T-helper 2 cell (primary cell): ENCODE measurements at regions not wholly inside any gene's neighbourhood (a gene's known extent, or its start where the extent isn't known, plus 50 kb on each side); places are given as distances from the start of the nearest gene placed in this dataset.
"Not testable (repeated sequence)": the region's sequence is repeated elsewhere in the genome, so short reads cannot be mapped to it uniquely, and the experiment has no call there.

Source experiments
- DNase-seq, 5 experiments: peaks; one replicate each; pipeline versions ENCODE4 v3.0.0 to v3.0.0-alpha.2; 2012 to 2022

DNA sequence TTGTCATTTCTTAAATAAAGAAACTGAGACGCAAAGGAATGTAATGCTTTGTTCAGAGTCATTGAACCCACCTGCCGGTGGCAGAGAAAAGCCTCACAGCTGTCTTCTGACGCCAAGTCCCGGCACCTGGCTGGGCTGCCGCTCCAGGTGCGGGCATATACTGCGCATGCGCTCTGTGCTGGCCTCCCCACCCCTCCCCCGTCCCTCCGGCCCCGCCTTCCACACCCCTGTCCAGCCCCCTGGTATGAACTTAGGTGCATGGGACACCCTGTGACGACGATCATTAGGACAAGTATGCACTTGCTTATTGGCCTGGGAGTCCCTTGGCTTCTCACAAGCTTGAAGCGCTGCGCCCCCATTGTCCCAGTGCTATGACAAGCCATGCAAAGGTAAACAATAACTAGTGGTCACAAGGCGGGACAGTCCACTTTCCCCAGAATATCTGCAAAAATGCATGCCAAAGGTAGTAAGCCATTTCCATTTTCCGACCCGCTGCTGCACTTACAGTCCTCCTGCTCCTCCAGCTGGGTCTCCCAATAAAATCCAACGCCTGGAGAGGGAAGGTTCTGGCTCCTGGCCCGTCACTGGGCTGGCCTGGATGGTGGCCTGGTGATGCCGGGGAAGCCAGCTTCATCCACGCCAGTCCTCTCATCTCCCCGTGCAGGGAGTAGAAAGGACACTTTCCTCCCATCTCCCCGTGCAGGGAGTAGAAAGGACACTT, 100.4 kb downstream of the PSMG1 start:
- DNase-seq = no peak

DNA sequence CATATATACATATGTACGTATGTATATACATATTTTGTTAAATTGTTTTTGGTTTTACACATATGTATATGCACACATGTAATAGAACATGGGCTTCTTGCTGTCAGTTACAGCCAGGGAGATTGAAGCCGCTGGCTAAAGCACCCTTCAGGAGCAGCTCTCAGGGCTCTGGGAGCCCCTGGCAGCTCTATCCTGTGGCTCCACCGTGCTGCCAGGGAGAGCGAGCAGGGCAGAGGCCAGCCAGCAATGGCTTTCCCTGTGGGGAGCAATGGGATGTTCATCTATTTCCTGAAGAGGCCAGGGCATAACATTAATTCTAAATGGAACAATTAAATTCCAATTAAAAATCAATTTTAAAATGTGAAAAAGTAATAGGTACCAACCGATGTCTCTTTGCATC, 102.9 kb downstream of the PSMG1 start:
- DNase-seq = no peak

DNA sequence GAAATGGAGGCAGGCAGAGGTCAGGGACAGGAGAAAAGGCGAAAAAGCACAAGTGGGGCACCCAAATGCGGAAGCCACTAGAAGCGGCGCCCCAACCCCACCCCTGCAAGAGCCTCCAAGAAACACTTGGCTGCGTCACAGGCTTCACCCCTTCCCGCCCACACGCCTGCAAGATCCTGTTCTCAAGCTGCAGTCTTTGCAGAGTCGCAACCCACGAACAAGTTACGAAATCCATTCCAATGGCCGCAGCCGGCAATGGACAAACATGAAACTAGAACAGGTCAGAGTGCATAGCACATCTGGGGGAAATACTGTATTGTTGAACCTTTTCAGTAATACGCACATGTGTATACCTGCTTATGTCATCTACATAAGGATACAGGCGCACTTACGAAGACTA, 103.6 kb downstream of the PSMG1 start:
- DNase-seq = no peak

GRCh38 chr21:39078322-39079065, 104.8 kb downstream of the PSMG1 start:
- DNase-seq = no peak

DNA sequence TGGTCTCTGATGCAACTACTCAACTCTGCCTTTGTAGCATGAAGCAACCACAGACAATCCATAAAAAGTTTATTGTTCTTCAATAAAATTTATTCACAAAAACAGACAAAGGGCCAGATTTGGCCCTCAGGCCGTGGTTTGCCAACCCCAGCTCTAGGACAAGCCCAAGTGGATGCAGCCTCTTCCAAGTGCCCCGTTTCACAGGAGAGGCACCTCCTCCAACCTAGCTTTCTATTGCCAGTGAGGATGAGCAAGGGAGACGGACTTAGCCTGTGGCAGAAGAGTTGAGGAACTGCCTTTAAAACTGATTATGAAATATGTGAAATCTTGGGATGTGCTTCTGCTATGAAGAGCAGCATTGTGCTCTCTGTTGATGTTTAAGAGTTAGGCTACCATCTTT, 105.4 kb downstream of the PSMG1 start:
- no peak for DNase-seq

GRCh38 chr21:39074508-39074907, 108.7 kb downstream of the PSMG1 start:
- no peak for DNase-seq

DNA sequence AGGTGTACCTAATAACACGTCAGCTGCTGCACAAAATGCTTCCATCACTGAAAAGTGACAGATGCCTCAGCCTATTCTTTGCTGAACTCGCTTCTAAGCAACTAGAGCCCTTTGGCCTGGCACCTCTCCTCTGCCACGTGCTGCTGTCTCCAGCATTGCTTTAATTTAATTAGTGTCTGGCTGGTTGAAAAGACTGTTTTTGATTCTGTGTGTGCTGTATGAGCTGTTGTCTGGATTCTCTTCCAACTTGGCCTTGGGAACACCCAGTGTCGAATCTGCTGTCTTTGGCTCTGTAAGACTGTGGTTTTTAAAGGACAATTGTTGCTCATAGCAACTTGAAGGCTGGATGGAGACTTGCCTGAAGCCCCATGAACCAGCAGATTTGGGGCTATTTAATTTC, 109.5 kb downstream of the PSMG1 start:
- DNase-seq = no peak

DNA sequence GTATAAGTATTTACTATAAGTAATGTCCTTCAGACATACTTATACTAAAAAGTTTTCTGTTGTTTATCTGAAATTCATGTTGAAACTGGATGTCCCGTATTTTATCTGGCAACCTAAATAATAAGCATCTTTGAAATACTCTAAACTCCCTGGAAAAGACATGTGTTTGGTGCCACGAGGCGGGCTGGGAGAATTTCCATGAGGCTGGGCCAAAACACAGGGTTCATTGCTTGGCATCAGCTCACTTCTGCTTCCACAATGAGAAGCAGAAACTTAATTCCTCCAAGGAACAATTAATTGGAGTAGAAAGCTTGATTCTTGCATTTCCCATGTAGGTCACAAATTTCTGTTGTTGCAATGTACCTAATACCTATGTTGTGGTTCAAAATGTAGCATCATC, 110.2 kb downstream of the PSMG1 start:
- DNase-seq = no peak

DNA sequence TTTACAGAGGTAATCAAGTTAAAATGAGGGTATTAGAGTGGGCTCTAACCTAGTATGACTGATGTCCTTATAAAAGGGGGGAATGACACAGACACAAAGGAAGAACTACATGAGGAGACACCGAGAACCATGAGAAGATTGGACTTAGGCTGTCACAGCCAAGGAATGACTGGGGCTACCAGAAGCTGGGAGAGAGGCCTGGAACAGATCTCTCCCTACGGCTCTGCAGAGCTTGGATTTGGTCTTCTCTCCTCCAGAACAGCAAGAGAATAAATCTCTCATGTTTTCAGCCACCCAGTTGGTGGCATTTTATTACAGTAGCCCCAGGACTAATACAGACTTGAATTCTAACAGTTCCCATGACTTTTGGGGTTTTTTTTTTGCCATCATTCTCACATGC, 110.8 kb downstream of the PSMG1 start:
- DNase-seq = no peak

DNA sequence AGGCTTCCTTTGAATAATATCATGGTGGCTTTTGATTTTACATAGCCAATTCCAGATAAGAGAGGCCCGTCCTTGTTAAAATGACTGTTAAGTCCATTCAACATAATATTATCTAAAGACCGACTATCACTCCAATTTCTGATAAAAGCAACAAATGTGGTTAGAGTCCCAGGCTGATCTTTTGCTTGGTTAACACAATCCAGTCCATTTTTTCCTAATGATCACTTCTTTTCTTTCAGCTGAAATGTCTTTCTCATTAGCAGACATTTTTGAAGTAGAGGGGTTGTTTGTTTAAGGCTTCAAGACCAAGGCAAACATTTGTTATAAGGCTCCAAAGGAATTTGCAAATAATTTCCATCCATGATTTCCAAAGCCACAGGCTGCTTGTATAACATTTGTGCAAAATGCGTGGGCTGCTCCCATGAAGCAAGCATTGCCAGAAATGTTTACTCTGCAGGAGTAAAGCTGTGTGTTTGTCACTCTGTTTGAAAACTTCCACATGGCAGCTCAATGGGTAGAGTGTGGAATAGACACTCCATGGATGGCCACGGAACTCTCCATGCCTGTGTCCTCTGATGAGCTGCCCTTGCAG, 111.5 kb downstream of the PSMG1 start:
- no peak for DNase-seq

DNA sequence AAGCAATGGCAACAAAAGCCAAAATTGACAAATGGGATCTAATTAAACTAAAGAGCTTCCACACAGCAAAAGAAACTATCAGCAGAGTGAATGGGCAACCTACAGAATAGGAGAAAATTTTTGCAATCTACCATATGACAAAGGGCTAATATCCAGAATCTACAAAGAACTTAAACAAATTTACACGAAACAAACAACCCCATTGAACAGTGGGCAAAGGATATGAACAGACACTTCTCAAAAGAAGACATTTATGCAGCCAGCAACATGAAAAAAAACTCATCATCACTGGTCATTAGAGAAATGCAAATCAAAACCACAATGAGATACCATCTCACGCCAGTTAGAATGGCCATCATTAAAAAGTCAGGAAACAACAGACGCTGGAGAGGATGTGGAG, 113.4 kb downstream of the PSMG1 start:
- not testable (repeated sequence) for DNase-seq

DNA sequence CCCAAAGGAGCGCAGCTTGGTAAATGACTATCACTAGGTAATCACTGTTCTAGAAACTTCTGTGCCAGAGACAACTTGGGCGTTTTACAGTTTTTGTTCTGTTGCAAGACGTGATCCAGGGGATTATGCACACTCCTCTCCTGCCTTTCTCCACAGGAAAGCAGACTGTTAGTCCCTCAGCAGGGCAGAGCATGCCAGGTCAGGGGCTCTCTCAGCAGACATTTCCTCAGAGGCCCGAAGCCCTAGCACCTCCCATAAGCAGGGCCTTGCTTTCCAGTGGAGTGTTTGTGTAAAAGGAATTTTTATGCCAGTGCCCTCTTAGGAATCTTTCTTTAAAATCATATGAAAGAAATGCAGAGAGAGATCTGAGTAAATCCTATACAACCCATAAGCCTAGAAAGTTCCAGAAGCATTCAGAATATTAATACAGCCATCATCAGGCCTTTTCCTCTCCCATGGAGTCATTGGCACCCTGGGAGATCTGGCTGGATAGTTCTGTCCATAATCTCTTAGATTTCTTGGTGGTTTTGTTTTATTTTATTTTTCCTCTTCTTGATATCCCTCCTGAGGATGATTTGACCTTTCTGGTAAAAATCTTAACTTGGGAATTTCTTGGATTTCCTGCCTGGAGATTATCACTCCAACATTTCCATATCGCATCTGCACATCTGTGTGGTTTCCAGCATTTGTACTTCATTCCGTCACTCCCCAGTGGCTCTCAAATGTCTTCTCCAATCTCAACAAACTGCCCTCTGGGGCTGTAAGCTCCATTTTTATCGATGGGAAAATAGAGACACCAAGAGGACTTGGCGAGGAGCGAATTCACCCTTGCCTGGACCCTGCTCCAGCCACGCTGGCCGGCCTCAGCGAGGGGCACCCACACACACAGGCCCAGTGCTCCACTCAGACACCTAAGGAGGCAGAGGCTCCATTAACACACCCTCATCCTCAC, 116.1 kb downstream of the PSMG1 start:
- no peak for DNase-seq

DNA sequence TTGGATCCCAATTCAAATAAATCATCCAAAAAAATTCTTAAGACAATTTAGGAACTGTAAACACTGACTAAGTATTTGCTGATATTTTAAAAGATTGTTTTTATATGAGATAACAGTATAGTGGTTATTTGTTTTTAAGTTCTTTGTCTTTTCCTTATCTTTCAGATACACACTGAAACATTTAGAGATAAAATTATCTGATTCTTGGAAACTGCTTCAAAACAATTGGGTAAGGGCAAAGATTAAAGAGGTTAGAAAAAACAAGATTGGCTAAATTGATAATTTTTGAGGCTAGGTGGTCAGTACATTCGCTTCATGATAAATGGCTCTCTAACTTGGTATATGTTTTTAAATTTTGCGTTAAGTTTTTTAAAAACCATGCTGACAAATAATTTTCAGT, 117.3 kb downstream of the PSMG1 start:
- no peak for DNase-seq

DNA sequence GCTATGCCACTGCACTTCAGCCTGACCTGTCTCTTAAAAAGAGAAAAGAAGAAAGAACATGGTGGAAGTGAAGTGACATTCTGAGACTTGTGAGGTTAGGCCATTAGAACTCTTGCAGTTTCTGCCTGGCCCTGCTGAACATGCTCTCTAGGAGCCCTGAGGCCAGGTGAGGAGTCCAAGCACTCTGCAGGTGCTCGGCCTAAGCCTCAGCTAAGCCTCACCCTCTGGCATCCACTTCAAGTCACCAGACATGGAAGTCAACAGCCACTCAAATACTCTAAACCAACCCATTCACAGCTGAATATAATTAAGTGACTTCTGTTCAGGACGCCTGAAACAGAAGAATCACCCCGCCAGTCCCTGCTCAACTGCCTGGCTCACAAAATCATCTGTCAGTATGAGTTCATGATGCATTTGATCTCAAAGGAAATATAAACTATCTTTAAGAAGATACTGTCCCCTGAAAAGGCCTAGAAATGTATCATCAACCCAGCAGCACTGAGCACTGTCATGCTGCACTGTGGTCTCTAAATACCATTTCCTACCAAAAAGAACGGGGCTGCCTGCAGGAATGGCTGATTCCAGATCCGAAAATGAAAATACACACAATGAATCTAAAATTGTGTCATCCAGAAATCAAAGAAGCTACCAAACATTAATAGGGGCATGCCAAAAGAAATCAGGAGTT, 118.8 kb downstream of the PSMG1 start:
- DNase-seq = no peak

DNA sequence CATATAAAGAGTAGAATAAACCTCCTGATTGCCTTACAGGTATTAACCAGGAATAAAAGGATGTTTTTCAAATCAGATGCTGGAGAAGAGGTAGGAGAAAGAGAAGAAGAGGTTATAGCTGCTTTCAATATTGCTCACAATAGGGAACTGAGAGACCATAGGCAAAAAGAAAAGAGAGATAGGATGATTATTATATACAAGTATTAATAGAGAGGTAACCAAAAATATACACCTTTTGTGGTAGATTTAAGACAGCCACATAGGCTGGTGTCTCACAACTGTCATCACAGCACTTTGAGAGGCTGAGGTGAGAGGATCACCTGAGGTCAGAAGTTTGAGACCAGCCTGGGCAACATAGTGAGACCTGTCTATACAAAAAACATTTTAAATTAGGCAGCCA, 119.7 kb downstream of the PSMG1 start:
- DNase-seq = no peak

- no peak for DNase-seq
Observed at GRCh38 chr21:39062196-39062595, 121.1 kb downstream of the PSMG1 start.

DNA sequence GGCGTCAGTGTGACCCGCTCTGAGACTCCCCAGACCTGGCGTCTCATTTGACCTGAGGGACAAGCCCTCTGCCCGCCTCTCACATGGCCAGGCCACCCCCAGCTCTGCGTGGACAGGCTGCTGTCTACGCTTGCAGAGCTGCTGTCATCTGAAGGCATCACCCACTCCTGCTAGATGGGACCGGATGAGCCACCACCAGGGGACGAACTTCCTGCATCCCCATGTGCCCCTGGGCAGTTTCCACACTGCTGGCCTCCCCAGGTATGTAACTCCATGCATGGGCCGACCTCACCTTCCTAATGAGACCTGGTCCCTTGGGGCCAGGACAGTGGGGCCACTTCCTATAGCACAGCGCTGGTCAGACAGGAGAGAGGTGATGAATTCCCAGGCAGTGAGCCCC, 121.5 kb downstream of the PSMG1 start:
- DNase-seq = no peak

- DNase-seq = no peak
Observed at GRCh38 chr21:39060485-39061083, 122.7 kb downstream of the PSMG1 start.

DNA sequence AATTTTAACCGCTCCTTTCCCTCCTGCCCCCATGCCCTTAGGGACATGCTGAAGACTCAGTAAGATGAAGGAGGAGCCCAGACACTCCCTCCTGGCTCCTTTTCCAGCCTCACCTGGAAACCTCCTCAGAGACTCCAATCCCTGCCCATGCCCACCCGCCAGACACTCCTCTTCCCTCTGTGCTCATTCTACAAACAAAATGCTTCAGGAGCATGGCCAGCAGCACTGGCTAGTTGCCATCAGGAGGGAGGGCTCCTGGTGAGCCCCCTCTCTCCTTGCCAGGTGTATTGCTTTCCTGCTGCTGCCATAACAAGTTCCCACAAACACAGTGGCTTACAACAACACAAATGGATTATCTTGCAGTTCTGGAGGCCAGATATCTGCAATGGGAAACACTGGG, 126.1 kb downstream of the PSMG1 start:
- DNase-seq = no peak

DNA sequence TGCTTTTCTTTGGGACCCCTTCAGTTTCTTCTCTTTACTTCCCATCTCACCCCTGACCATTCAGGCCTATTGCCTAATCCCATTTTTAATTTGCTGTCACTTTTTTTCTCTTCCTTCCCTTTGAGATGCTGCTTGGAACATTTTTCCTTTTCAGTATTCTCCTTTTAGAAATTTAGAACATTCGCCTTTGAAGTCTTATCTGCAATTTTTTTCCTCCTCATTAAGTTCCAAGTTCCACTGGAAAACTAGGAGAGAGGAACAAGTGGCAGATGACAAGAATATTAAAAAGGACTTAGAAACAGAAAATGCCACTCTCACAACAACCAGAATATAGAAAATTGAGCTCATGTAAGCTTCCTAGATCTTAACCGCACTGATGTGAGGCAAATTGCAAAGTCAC, 126.6 kb downstream of the PSMG1 start:
- no peak for DNase-seq

- DNase-seq = no peak
Observed at GRCh38 chr21:39055167-39055767, 128.0 kb downstream of the PSMG1 start.

DNA sequence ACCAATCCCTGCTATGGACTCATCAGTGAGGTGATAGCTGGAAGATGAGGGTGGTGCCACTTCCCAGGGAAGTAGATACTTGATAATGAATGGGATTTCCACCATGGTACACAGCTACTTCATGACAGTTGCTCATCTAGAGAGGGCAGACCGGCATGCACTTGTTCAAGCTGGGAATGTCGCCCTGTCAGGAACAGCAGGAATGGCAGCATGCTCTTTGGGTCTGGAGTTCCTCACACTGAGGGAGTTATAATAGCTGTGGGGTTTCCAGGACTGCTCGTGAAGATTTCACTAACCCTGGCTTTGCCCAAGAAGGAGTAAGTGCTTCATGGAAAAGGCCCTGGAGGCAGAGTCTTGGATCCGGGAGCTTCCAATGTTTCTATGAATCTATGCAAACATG, 129.2 kb downstream of the PSMG1 start:
- DNase-seq = no peak
